ENCODE measurements at regions not wholly inside any gene's neighbourhood (a gene's known extent, or its start where the extent isn't known, plus 50 kb on each side); places are given as distances from the start of the nearest gene placed in this dataset.

DNA sequence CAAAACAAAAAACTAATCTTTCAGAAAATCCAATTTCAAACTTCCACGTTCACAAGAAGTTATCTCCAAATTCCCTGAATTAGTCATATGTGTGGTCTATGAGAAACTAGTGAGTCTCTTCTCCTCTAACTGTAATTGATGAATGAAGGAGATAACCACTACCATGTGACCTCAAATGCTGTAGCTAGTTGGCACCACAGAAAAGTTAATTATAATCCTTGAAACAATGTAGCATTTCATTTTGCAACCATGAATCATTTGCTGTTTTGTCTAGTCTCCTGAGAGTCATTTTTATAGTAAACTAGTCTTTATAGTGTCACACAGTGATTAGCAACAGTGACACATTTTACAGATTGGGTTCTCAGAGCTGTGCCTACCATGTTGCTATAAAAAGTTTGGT is 287.5 kb downstream of the LRRIQ3 start:
- TF ChIP-seq EZH2 (IDR thresholded peaks at IDR 0.05; ENCODE audit: borderline replicate concordance, insufficient read depth, low read length, poor library complexity, severe bottlenecking) = no peak
- no peak for TF ChIP-seq CTCF (IDR thresholded peaks at IDR 0.05; ENCODE audit: poor library complexity, severe bottlenecking)
